Mucosa of rectum (tissue), 2 donors: ENCODE measurements at regions not wholly inside any gene's neighbourhood (a gene's known extent, or its start where the extent isn't known, plus 50 kb on each side); places are given as distances from the start of the nearest gene placed in this dataset.

Experiments used
- H3K27ac ChIP-seq, 2 donors: one replicate each; pipeline ENCODE4 v1.7.0; 2013; ENCODE audit warnings: inconsistent platforms in 2 of 2, low read depth in 2 of 2, low read length in 2 of 2
- H3K27me3 ChIP-seq, 2 donors: one replicate each; pipeline ENCODE4 v1.7.0; 2013; ENCODE audit warnings: low read length in 2 of 2; ENCODE audit not compliant: control insufficient read depth in 2 of 2, insufficient read depth in 2 of 2
- H3K36me3 ChIP-seq, 2 donors: one replicate each; pipeline ENCODE4 v1.7.0; 2013; ENCODE audit warnings: low read length in 2 of 2; ENCODE audit not compliant: control insufficient read depth in 2 of 2, insufficient read depth in 2 of 2
- H3K4me1 ChIP-seq, 2 donors: one replicate each; pipeline ENCODE4 v1.7.0; 2013; ENCODE audit warnings: low read length in 2 of 2, mild to moderate bottlenecking in 1 of 2; ENCODE audit not compliant: control insufficient read depth in 2 of 2, insufficient read depth in 2 of 2
- H3K4me3 ChIP-seq, 2 donors: one replicate each; pipeline ENCODE4 v1.7.0; 2013; ENCODE audit warnings: low read length in 2 of 2
- H3K9ac ChIP-seq, 2 donors: one replicate each; pipeline ENCODE4 v1.7.0; 2013; ENCODE audit warnings: low read length in 2 of 2, low read depth in 1 of 2, mild to moderate bottlenecking in 1 of 2
- H3K9me3 ChIP-seq, 2 donors: one replicate each; pipeline ENCODE4 v1.7.0; 2013; ENCODE audit warnings: low read length in 2 of 2; ENCODE audit not compliant: control insufficient read depth in 2 of 2
- donor health status: healthy.
- donor health status: Normal muscosa, but diverticular disease.

DNA sequence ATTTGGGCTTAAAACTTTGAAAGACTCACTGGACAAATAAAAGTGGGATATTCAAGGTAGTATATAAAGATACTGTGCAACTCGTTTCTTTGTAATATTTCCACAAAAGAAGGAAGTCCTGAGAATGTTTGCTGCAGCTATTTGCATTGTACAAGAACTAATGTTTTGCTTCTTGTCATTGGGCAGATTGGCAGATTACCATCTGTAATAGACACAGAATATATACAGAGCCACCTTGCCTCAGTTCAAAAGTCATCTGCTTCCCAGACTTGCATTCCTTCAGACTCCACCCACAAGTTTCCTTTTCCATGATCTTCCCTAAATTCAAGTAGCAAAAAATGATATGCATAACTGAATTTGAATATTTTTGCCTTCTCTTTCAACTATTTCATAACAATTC, 145.1 kb downstream of the EFNB2 start:
- H3K4me3 ChIP-seq: no peak overlapping the region
- no peak overlapping the region for H3K27ac ChIP-seq
- no peaks in the 10 kb centered on the region for H3K27me3 ChIP-seq
- H3K9me3 ChIP-seq: no peaks in the 10 kb centered on the region
- H3K9ac ChIP-seq: no peak overlapping the region
- H3K36me3 ChIP-seq: no peaks in the 10 kb centered on the region
- H3K4me1 ChIP-seq: peaks cover 0 to 2% of the 10 kb centered on the region in 2 donors

DNA sequence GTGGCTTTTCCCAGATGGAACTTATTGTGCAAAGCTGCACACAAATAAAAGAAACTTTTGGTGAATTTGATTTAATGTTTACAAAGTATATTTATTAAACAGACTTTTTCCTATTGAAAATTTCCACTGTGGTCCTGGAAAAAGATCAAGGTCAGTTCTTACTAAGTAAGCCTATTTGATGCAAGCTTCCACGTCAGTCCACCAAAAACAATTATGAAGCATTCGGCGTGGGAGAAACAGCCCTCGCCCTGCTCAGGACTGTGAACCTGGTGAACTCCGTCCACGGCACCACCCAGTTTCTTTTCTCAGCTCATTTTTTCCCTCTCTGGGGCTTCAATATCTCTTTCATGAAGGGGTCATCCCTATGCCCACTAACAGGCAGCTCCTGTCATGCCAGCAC, 149.8 kb downstream of the EFNB2 start:
- H3K27ac ChIP-seq: no peak overlapping the region

DNA sequence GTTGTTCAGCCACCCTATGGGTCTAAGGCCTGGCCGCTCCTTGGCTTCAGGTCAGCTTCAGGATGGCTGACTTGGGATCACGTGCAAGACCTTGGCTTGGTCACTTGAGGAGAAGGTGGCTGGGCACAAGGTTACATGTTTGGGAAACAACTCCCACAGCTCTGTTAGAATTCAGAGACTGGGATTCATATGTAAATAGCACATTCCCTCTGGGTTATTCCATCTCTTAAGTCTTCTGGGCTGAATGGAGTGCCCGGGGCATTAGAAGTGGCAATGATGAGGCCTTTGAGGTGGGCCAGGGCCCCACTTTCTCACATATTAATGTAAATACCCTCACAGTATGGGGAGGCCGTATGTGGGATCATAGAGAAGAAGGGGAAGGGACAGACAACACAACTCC, 150.9 kb downstream of the EFNB2 start:
- Histone ChIP-seq H3K4me3 (no peak overlapping the region), H3K4me1 (peaks cover 0 to 7% of the 10 kb centered on the region in 2 donors), H3K36me3 (no peaks in the 10 kb centered on the region), H3K9ac (no peak overlapping the region), H3K27ac (no peak overlapping the region), H3K27me3 (no peaks in the 10 kb centered on the region), H3K9me3 (no peaks in the 10 kb centered on the region)

More for the DNA sequence above, 149.8 kb downstream of the EFNB2 start:
- Histone ChIP-seq H3K36me3 (no peaks in the 10 kb centered on the region), H3K9ac (no peak overlapping the region), H3K4me1 (peaks cover 0 to 9% of the 10 kb centered on the region in 2 donors), H3K9me3 (no peaks in the 10 kb centered on the region), H3K4me3 (no peak overlapping the region), H3K27me3 (no peaks in the 10 kb centered on the region)

DNA sequence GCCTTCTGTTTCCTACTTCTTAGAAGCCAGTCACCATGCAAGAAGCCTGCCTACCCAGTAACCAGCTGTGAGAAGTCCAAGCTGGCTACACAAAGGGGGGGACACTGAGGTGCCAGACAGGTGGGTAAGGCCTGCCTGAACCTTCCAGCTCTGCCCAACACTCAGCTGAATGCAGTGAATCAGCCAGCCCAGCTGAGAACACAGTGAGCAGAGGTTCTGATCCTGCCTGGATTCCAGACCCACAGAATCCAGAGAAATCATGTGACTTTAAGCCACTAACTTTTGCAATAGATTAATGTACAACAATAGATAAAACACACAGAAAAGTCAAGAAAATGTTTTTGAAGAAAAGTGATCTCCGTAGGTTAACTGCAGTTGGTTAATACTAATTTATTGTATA, 151.7 kb downstream of the EFNB2 start:
- peaks cover 0 to 7% of the 10 kb centered on the region in 2 donors for H3K4me1 ChIP-seq
- H3K27ac ChIP-seq: no peak overlapping the region
- H3K27me3 ChIP-seq: no peaks in the 10 kb centered on the region
- no peak overlapping the region for H3K9ac ChIP-seq
- no peaks in the 10 kb centered on the region for H3K36me3 ChIP-seq
- no peak overlapping the region for H3K4me3 ChIP-seq
- H3K9me3 ChIP-seq: no peaks in the 10 kb centered on the region

DNA sequence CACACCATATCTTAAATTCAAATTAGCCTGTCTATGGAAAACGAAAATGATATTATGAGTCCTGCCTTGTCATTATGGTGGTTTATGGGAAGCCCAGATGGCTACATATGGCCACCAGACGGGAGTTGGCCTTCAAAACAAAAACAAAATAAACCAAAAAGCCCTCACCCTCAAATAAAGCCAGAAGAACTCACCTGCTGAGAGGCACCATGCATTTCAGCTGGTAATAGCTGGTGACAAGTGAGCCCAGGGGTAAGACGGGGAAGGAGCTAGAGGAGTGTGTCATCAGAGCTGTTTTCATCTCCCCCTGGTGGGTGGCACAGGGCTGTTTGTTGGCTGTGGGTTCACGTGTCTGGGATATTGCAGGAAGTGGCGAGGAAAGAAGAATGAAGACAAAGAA, 152.9 kb downstream of the EFNB2 start:
- no peak overlapping the region for H3K9ac ChIP-seq
- no peak overlapping the region for H3K27ac ChIP-seq
- H3K4me3 ChIP-seq: no peak overlapping the region
- no peaks in the 10 kb centered on the region for H3K27me3 ChIP-seq
- H3K4me1 ChIP-seq: peaks cover 0 to 7% of the 10 kb centered on the region in 2 donors
- H3K9me3 ChIP-seq: no peaks in the 10 kb centered on the region
- no peaks in the 10 kb centered on the region for H3K36me3 ChIP-seq

DNA sequence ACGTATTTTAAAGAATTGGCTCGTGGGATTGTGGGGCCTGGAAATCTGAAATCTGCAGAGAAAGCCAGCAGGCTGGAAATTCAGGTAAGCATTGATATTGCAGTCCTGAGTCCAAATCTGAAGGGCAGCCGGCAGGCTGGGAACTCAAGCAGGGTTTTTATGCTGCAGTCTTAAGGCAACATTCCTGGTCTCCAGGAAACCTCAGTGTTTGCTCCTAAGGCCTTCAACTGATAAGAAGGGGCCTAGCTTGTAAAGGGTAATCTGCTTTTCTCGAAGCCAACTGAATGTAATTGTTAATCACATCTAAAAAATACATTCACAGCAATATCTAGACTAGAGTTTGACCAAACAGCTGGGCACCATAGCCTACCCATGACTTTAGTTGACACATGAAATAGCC, 154.4 kb downstream of the EFNB2 start:
- no peak overlapping the region for H3K27ac ChIP-seq
- no peak overlapping the region for H3K9ac ChIP-seq
- H3K27me3 ChIP-seq: no peaks in the 10 kb centered on the region
- H3K4me1 ChIP-seq: peaks cover 0 to 7% of the 10 kb centered on the region in 2 donors
- no peak overlapping the region for H3K4me3 ChIP-seq
- no peaks in the 10 kb centered on the region for H3K36me3 ChIP-seq
- no peaks in the 10 kb centered on the region for H3K9me3 ChIP-seq

DNA sequence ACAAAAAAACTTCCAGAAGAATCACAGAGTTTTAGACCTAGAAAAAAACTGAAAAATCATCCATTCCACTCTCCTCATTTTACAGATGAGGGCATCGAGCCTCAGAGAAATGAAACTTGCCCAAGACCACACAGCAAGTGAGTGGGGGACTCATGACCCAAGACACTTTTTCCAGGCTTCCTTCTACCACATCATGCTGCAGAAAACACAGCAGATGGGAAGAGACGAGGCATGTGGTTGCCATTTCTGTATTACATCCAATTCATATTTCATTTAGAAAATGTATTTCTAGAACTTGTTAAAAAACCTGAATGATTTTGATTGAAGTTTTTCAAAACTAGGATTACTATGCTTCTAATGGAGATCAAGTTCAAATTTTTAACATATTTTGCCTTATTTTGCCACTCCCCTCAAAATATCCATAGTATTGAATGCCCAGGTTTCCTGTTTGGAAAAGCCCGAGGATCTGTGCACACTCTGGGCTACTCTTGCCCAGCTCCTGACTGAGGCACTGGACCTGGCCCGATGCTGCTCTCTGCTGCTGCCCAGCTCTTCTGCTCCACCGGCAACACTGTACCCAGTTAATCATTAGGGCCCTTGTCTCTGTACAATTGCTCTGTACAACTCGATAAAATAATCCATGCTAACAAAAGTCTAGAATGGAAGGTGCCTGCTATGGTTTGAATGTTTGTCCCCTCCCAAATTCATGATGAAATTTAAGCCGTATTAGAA, 157.4 kb downstream of the EFNB2 start:
- no peaks in the 10 kb centered on the region for H3K36me3 ChIP-seq

DNA sequence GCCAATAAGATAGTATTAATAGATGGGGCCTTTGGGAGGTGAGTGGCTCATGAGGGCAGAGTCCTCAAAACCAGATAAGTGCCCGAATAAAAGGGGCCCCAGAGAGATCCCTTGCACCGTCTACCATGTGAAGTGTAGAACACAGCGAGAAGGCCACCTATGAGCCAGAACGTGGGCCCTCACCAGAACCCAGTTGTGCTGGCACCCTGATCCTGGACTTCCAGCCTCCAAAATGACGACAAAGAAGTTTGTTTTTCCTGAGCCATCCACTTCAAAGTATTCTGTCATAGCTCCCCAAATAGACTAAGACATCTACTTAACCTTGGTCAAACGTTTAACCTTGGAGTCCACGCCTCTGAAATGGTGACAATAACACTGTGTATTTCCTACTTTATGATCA, 158.1 kb downstream of the EFNB2 start:
- Histone ChIP-seq H3K27ac (no peak overlapping the region), H3K36me3 (no peaks in the 10 kb centered on the region), H3K27me3 (no peaks in the 10 kb centered on the region), H3K9me3 (no peaks in the 10 kb centered on the region), H3K4me1 (peaks cover 0 to 7% of the 10 kb centered on the region in 2 donors), H3K9ac (no peak overlapping the region), H3K4me3 (no peak overlapping the region)

More for the DNA sequence above, 157.4 kb downstream of the EFNB2 start:
- Histone ChIP-seq H3K9me3 (no peaks in the 10 kb centered on the region), H3K27ac (no peak overlapping the region), H3K4me1 (peaks cover 0 to 7% of the 10 kb centered on the region in 2 donors), H3K4me3 (no peak overlapping the region), H3K9ac (no peak overlapping the region), H3K27me3 (no peaks in the 10 kb centered on the region)

DNA sequence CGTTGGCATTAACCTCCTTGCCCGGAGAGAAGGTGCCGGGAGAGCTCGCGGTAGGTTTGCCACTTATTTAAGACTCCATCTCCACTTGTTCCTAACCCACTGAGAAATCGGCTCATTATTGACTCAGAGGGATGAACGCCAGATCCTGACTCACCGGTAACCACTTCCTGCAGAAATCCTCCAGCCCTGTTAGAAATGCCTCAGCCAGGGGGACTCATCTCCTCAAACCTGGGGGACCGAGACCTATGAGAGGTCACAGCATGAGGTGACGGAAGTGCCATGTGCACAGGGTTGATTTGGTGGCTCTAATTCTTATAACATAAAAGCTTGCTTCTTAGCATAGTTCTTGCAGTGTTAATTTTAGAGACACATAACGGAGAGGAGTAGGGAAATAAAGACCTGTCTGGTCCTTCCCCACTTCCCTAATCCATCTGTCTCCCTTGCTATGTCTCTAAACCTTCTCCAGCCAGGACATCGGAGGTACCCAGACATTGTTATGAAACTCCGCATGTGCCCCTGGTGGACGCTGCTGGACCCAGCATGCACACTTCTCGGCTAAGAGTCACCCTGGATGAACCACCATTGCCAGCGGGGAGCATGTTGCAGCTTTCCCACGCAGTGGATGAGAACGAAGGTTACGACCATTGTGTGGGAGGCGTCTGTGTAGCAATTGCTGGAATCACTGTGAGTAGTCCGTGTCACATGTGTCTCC, 158.9 kb downstream of the EFNB2 start:
- Histone ChIP-seq H3K27me3 (no peaks in the 10 kb centered on the region), H3K27ac (no peak overlapping the region), H3K9me3 (no peaks in the 10 kb centered on the region), H3K4me3 (no peak overlapping the region), H3K9ac (no peak overlapping the region), H3K36me3 (no peaks in the 10 kb centered on the region), H3K4me1 (peaks cover 0 to 5% of the 10 kb centered on the region in 2 donors)

DNA sequence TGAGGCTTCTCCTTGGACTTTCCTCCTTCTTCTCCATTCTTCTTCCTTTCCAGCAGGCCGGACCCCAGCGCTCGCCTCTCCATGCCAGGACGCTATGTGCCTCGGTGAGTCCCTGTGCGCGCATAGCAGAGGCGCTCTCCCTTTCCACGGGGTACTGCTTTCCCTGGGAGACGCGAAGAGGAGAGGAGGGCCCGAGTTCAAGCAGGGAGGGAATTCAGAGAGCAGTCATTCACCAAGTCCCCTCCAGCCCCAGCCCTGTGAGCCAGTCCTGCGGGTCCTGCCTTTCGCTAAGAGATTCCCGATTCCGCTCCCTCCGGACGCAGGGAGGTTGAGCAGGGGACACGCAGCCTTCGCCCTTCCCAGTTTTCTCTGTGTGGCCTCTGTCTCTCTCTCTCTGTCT, 160.4 kb downstream of the EFNB2 start:
- Histone ChIP-seq H3K4me3 (no peak overlapping the region), H3K9me3 (no peaks in the 10 kb centered on the region), H3K36me3 (no peaks in the 10 kb centered on the region), H3K4me1 (no peaks in the 10 kb centered on the region), H3K9ac (no peak overlapping the region), H3K27ac (no peak overlapping the region), H3K27me3 (no peaks in the 10 kb centered on the region)
